CD4-positive, alpha-beta T cell (primary cell): ENCODE measurements at regions not wholly inside any gene's neighbourhood (a gene's known extent, or its start where the extent isn't known, plus 50 kb on each side); places are given as distances from the start of the nearest gene placed in this dataset.

ENCODE experiments used
- ATAC-seq: fragments of 200-7000 bp; cut with Tn5 transposase; one replicate; pipeline ENCODE4 v1.10.0; 2022; ENCODE audit warnings: mild to moderate bottlenecking; ENCODE audit not compliant: poor library complexity
- CTCF ChIA-PET: fragments of 350-600 bp; sonication (Branson Sonifier 250); formaldehyde crosslinking; loops from one replicate; lab custom pipeline; 2021; ENCODE audit warnings: antibody characterized with exemption, inconsistent platforms; lab: Charles Lee
- POLR2A ChIA-PET: fragments of 350-600 bp; sonication (Branson Sonifier 250); formaldehyde crosslinking; loops from one replicate; lab custom pipeline; 2021; ENCODE audit warnings: antibody characterized with exemption, inconsistent platforms; lab: Charles Lee
- DNase-seq, 14 experiments: peaks; one replicate each; pipeline ENCODE4 v3.0.0-alpha.2; 2013 to 2020; ENCODE audit warnings: mixed read lengths in 2 of 14
- H3K27ac ChIP-seq, 2 donors: one replicate each; pipeline versions ENCODE4 v1.5.1 to v1.7.0; 2013; ENCODE audit warnings: low read length in 2 of 2, low read depth in 1 of 2, mild to moderate bottlenecking in 1 of 2
- H3K27me3 ChIP-seq, 2 experiments: 1 replicate in 1 of 2; 2 replicates in 1 of 2; pipeline versions ENCODE4 v1.6.1 to v1.7.0; 2013; ENCODE audit warnings: low read length in 2 of 2, control low read depth in 1 of 2, mild to moderate bottlenecking in 1 of 2, moderate library complexity in 1 of 2; ENCODE audit not compliant: insufficient read depth in 2 of 2, control insufficient read depth in 1 of 2
- H3K36me3 ChIP-seq: one replicate; pipeline ENCODE4 v1.6.1; 2013; ENCODE audit warnings: low read length, control low read depth; ENCODE audit not compliant: insufficient read depth
- H3K4me1 ChIP-seq: one replicate; pipeline ENCODE4 v1.6.1; 2013; ENCODE audit warnings: low read length, control low read depth; ENCODE audit not compliant: insufficient read depth
- H3K4me3 ChIP-seq: one replicate; pipeline ENCODE4 v1.5.1; 2013; ENCODE audit warnings: mild to moderate bottlenecking, low read length, moderate library complexity
- H3K9me3 ChIP-seq, 2 experiments: 1 replicate in 1 of 2; 2 replicates in 1 of 2; pipeline versions ENCODE4 v1.6.1 to v1.7.0; 2013; ENCODE audit warnings: low read length in 2 of 2, mild to moderate bottlenecking in 2 of 2, control low read depth in 1 of 2, moderate library complexity in 1 of 2; ENCODE audit not compliant: control insufficient read depth in 1 of 2, insufficient read depth in 1 of 2
- H3K27ac Mint-ChIP-seq: one replicate; pipeline ENCODE4 v1.8.0; 2020; ENCODE audit warnings: mixed read lengths
- H3K27me3 Mint-ChIP-seq: one replicate; pipeline ENCODE4 v1.8.0; 2021; ENCODE audit warnings: mixed read lengths
- H3K36me3 Mint-ChIP-seq: one replicate; pipeline ENCODE4 v1.8.0; 2021; ENCODE audit warnings: low read depth, mixed read lengths
- H3K4me1 Mint-ChIP-seq: one replicate; pipeline ENCODE4 v1.8.0; 2021; ENCODE audit warnings: low read depth, mixed read lengths
- H3K4me3 Mint-ChIP-seq: one replicate; pipeline ENCODE4 v1.8.0; 2020; ENCODE audit warnings: mild to moderate bottlenecking, mixed read lengths
- H3K9me3 Mint-ChIP-seq: one replicate; pipeline ENCODE4 v1.8.0; 2020; ENCODE audit warnings: mixed read lengths
- intact Hi-C, 2 experiments: fragments of 100-400 bp; cut with DNase I in 1 of 2; cut with micrococcal nuclease in 1 of 2; formaldehyde crosslinking; loops; one replicate each; pipeline versions ENCODE4 v1.15.1 to v1.9.0; 2023 to 2025; cut with DNase I, micrococcal nuclease
- TF ChIP-seq, protein P1 (sequence below): fragments of 200-600 bp; IDR thresholded peaks from one replicate; pipeline ENCODE4 v1.8.0; 2022; ENCODE audit warnings: antibody characterized with exemption, mild to moderate bottlenecking

- Histone ChIP-seq H3K36me3 (no peaks in the 10 kb centered on the region), H3K27ac (no peak overlapping the region), H3K27me3 (no peaks in the 10 kb centered on the region), H3K4me3 (no peak overlapping the region), H3K9me3 (no peaks in the 10 kb centered on the region), H3K4me1 (no peaks in the 10 kb centered on the region)
- H3K27ac Mint-ChIP-seq: no peak overlapping the region
- H3K9me3 Mint-ChIP-seq: peaks cover 1% of the 10 kb centered on the region
- DNase-seq (no peak), ATAC-seq (no peak)
- TF ChIP-seq, protein P1, sequence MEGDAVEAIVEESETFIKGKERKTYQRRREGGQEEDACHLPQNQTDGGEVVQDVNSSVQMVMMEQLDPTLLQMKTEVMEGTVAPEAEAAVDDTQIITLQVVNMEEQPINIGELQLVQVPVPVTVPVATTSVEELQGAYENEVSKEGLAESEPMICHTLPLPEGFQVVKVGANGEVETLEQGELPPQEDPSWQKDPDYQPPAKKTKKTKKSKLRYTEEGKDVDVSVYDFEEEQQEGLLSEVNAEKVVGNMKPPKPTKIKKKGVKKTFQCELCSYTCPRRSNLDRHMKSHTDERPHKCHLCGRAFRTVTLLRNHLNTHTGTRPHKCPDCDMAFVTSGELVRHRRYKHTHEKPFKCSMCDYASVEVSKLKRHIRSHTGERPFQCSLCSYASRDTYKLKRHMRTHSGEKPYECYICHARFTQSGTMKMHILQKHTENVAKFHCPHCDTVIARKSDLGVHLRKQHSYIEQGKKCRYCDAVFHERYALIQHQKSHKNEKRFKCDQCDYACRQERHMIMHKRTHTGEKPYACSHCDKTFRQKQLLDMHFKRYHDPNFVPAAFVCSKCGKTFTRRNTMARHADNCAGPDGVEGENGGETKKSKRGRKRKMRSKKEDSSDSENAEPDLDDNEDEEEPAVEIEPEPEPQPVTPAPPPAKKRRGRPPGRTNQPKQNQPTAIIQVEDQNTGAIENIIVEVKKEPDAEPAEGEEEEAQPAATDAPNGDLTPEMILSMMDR: no peak
- no peaks in the 10 kb centered on the region for H3K36me3 Mint-ChIP-seq
- H3K4me3 Mint-ChIP-seq: no peak overlapping the region
- no peaks in the 10 kb centered on the region for H3K4me1 Mint-ChIP-seq
- ChIA-PET CTCF (no interaction called here), POLR2A (no interaction called here)
- intact Hi-C loops: no loop called here
- no peaks in the 10 kb centered on the region for H3K27me3 Mint-ChIP-seq
These were observed 399.8 kb upstream of the SLC8A1 start for GRCh38 chr2:40851661-40852060.

GRCh38 chr2:40859617-40860016 is 407.7 kb upstream of the SLC8A1 start:
- Histone ChIP-seq H3K4me3 (no peak overlapping the region), H3K9me3 (no peaks in the 10 kb centered on the region), H3K27ac (no peak overlapping the region), H3K27me3 (no peaks in the 10 kb centered on the region), H3K36me3 (no peaks in the 10 kb centered on the region), H3K4me1 (no peaks in the 10 kb centered on the region)
- Mint-ChIP-seq H3K4me1 (no peaks in the 10 kb centered on the region), H3K27me3 (no peaks in the 10 kb centered on the region), H3K36me3 (no peaks in the 10 kb centered on the region), H3K9me3 (peaks cover 1% of the 10 kb centered on the region), H3K4me3 (no peak overlapping the region), H3K27ac (no peak overlapping the region)
- DNase-seq: no peak
- intact Hi-C loops: no loop called here
- POLR2A ChIA-PET: no interaction called here
- no peak for ATAC-seq
- CTCF ChIA-PET: no interaction called here
- TF ChIP-seq, protein P1: no peak

- H3K9me3 Mint-ChIP-seq: no peaks in the 10 kb centered on the region
- intact Hi-C loops: no loop called here
- no peaks in the 10 kb centered on the region for H3K27me3 ChIP-seq
- no peak overlapping the region for H3K27ac Mint-ChIP-seq
- H3K27me3 Mint-ChIP-seq: no peaks in the 10 kb centered on the region
- H3K4me1 Mint-ChIP-seq: no peaks in the 10 kb centered on the region
- no peak overlapping the region for H3K4me3 Mint-ChIP-seq
- peaks cover 0 to 6% of the 10 kb centered on the region in 2 experiments for H3K9me3 ChIP-seq
- no peak for DNase-seq
- H3K27ac ChIP-seq: no peak overlapping the region
- no peaks in the 10 kb centered on the region for H3K4me1 ChIP-seq
- no peaks in the 10 kb centered on the region for H3K36me3 ChIP-seq
- TF ChIP-seq, protein P1: no peak
- no peak overlapping the region for H3K4me3 ChIP-seq
- ChIA-PET CTCF (no interaction called here), POLR2A (no interaction called here)
- ATAC-seq: no peak
- no peaks in the 10 kb centered on the region for H3K36me3 Mint-ChIP-seq
These were observed 415.9 kb upstream of the SLC8A1 start for GRCh38 chr2:40867829-40868228.
